ENCODE measurements at regions not wholly inside any gene's neighbourhood (a gene's known extent, or its start where the extent isn't known, plus 50 kb on each side); places are given as distances from the start of the nearest gene placed in this dataset.

DNA sequence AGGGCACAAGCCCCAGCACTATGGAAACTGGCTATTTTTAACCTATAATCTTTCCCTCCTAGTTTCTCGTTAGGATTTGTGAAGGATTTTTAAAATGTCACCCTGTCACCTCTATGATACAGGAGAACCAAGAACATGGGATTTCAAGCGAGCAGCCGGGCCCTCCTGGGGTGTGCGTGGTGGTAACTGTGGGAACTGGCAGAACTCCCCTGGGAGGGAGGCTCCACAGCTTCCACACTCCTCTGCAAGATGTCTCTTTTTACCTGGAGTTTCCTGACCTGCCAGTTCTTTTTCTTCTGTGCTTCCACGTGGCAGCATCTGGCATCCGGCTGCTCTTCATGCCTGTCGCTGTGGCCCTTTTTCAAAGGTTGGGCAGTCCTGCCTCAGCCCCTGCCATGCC, 386.3 kb upstream of the MYT1L start:
- no peak for DNase-seq (ENCODE audit: low read depth)

GRCh38 chr2:2716771-2717170, 385.7 kb upstream of the MYT1L start:
- no peak for DNase-seq (ENCODE audit: low read depth)

- DNase-seq (ENCODE audit: low read depth): no peak
Observed at GRCh38 chr2:2715036-2715818, 384.2 kb upstream of the MYT1L start.

DNA sequence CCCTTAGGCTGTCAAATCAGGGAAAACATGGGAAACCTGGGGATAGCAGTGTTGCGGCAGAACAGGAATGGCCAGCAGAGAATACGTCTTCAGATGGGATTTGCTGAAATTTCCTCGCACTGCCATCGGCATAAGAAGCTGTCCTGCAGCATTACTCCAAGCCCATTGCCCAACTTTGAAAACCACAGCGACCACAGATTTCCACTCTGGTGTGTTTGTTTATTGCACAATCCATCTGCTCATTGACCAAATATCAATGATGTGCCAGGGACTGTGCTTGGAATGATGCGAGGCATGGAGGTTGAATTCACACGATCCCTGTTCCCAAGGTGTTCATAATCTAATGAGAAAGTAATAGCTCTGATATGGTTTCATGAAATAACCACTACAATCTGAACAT, 383.3 kb upstream of the MYT1L start:
- DNase-seq (ENCODE audit: low read depth): no peak

DNA sequence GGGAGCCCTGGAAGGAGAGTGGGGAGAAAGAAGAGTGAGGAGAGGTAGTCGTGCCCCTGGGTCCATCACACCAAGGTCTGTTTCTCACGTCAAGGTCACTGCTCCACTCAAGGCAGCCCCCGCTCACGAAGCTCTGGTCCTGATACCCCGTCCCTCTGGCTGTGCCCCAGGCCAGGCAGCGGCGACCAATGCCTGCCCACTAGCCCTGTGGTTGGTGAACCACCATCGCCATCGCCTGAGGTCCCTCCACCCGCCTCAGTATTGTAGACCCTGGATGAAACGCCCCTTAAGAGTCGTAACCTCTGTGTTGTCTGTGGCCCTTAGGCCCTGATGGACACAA, 378.3 kb upstream of the MYT1L start:
- no peak for DNase-seq (ENCODE audit: low read depth)

DNA sequence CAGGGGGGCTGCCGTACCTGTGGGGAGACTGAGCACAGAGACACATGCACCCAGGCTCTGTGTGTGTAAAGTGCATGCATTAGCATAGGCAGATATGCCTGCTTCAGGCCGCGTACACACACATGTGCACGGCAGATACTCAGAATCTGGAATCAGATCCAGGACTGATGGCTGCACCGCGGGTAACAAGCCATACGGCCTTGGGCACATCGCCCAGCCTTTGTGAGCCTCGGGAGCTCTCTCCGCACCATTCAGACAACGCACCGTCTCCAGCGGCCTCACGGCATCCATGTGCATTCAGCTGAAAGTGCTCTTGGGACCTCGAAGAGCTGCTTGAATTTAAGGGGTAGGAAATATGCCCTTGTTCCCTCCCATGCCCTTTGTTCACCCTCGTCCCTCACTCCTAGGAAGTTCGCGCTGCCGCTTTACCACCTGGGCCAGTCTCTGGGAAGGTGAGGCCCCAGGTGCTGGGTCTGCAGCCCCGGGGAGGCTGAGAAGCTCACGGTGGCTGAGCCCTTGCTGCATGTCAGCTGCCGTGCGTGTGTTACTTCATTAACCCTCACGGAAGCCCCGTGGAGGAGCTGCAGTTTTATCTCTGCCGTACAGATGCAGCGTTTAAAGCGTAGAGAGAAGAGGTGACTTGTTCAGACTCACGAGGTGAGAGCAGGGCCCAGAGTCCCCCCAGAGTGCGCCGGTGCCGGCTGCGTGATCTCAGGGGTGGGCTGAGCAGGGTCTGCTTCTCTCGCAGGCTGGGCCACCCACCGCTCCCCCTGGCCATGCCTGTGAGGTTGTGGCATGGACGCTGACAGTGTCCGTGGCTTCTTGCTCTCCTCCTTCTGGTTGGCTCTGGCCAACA, 377.7 kb upstream of the MYT1L start:
- no peak for DNase-seq (ENCODE audit: low read depth)

GRCh38 chr2:2707206-2707991, 376.3 kb upstream of the MYT1L start:
- DNase-seq (ENCODE audit: low read depth): no peak

DNA sequence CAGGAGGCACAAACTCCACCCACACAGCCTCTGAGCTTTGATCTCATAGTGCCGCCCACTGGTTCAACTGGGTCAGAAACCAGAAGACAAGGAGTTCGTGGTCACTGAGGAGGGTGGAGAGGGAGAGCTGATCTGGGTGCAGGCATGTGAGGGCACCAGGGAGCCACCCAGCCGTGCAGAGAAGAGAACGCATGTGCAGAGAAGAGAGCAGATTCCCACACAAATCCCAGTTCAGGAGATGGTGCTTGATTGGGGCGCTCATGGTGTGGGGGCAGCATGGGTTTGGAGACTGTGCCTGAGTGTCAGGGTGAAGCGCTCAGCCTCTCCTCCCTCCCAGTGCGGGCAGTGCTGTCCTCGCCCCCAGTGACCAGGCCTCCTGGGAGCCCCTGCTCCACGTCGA, 375.2 kb upstream of the MYT1L start:
- DNase-seq (ENCODE audit: low read depth): no peak

DNA sequence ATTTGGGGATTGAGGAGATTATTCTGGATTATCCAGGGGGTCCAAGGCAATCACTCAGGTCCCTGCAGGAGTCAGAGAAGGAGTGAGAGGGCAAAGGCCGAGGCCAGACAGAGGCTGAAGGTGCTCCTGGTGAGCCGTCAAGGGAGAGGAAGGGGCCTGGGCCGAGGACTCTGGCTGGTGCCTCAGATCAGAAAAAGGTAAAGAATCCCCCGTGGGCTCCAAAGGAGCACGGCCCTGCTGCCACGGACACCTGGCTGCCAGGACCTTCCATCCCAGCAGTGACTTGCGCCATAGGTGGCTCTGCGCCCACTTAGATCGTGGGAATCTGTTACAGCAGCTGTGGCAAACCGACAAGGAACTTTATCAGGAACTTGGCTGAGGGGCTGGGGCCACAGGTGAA, 374.8 kb upstream of the MYT1L start:
- DNase-seq (ENCODE audit: low read depth): no peak

DNA sequence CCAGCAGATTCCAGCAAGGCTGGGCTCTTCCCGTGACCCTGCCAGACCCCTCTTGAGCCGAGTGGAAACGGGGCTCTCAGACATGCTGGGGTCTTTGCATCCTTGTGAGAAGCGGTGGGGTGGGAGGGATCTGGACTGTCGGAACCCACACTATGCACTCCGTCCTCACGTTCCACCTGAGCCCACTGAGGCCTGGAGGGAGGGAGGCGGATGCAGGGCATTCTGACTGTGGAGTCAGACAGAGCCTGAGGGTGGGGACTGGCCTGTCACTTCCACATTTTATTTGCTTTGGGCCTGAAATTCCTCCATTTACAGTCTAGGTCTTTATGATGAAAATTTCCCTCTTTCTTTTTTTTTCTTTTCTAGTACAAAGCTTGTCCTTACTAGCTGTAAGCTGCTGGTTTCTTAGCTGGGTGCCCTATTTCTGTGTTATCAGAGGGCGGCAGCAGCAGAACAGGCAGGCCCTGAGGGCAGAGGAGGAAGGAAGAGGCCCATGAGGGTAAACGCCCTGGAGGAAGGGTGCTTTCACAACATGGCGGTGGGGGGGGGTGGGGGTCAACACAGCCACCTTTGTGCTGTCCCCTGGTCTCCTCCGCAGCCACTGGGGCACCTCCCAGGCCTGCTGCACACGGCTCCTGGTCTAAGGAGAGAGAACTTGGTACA, 373.5 kb upstream of the MYT1L start:
- DNase-seq (ENCODE audit: low read depth): no peak

DNA sequence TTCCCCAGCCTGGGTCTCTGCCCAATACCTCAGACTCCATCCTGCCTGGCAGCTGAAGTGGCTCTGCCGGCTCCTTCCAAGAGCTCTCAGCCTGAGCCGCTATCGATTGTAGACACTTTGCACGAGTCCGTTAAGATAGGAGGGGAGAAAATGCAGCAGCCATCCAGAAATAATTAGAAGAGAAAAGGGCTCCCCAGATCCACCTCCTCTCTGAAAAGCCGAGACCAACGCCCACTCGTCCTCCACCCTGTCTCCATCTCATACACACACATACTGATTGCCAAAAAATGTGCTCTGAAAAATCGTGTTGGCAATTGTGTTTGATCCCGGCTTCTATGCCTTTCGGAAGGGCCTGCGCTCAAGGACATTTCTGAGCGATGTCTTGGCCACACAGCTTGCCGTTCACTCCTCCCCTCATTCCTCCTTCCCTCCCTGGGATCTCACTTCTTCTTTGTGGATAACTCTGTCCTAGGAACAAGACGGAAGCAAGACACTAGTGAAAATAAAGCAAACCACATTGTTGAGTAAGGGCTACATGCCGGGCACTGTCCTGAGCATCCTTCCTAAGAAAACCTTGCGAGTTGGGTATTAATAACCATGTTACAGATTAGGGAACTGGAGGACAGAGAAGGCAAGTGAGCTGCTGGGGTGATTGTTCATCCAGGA, 372.8 kb upstream of the MYT1L start:
- DNase-seq (ENCODE audit: low read depth): no peak

DNA sequence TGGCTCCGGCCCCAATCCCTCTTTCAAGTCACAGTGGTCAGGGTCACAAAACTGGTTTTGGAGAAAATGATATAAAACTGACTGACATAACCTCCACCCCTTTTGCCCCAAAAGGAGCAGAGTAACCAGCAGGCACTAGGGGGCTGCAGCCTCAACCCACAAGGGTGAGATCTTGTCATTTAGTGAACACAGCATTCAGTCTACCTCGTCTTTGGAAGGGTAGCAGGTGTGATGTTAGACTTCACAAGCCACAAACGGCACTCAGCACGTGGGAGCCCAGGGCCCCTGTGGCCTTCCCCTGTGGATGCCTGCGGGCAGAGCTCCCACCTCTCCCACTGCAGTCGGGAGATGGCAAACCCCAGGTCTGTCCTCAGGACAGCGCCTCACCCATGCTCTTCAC, 372.1 kb upstream of the MYT1L start:
- no peak for DNase-seq (ENCODE audit: low read depth)

GRCh38 chr2:2702385-2702784, 371.3 kb upstream of the MYT1L start:
- DNase-seq (ENCODE audit: low read depth): no peak

DNA sequence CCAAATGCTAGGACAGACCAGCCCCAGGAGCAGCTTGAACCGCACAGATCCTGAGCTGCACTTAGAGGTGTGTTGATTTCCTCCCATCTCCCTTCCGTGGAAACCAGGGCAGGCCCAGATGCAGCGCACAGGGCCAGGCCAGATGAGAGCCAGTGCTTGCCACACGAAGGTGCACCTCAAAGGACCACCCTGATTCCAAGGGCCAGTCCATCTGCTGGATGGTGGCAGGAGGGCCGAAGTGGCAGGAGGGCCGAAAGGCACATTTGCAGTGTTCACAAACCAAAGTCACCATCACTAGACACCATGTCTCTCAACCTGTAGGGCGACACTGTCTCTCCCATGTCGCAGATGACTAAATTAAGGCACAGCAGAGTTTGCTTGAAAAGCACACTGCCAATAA, 370.7 kb upstream of the MYT1L start:
- no peak for DNase-seq (ENCODE audit: low read depth)

DNA sequence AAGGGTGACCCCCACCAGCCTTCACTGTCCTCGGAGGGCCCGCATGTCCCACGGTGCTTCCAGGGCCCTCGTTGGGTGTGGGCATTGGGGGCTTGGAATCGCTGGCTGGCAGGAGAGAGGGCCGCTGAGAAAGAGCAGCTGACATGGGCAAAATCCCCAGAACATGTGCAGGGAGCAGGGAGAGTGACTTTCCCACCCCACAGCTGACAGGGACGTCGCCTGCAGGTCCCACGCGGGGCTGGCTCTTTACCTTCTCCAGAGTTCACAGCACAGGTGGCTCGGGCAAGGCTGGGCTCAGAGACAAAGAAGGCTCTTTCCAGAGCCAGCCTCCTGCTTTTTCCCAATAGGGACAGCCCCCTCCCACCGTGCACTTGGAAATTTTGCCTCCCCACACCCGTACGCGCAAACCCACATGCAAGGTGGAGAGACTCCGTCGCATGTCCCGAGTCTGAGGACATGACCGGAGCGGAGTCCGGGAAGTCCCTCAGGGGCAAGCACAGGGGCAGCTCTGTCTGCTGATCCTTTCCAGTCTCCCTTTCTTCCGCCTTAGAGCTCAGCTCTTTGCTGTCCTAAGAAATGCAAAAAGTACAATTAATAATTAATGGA, 370.2 kb upstream of the MYT1L start:
- DNase-seq (ENCODE audit: low read depth): no peak

GRCh38 chr2:2699121-2699505, 368.0 kb upstream of the MYT1L start:
- no peak for DNase-seq (ENCODE audit: low read depth)

DNA sequence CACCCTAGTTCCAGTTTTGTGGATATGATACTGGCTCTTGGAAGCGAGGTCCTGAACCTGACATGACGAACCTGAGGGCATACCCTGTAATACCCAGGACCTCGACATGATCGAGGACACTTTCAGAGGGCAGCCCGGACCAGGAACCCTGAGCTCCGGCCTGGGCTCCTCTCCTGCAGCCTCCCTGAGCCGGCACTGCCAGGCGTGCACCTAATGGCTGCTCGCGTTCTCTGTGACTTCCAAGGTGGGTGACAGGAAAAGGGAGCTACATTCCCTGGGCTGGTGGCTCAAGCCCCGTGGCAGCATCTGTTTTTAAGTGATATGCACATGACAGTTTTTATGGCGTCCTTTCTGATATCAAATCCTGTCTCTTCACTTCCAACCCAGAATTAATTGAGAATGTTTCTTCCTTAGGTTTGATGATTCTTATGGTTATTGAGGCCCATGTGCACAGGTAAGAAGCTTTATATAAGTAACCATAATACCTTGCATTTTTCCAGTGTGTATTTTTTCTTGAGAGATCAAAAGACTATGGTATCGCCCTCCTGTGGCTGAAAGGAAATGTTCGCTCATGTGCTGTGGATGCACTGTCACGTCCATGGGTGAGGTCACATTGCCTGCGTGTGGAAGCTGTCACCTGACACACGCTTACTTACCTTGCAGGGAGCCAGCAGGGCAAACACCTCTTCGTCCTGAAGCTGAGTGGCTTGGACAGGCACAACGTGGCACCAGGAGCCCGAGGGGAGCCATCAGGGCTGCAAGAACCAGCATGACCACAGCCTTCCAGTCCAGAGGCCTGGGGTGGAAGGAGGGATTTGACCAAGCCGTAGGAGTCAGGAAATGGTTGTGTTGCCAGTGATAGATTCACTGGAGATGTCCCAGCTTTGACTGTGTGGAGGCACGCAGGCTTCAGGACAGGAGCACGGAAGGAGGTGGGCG, 367.4 kb upstream of the MYT1L start:
- no peak for DNase-seq (ENCODE audit: low read depth)

GRCh38 chr2:2696733-2697455, 365.8 kb upstream of the MYT1L start:
- no peak for DNase-seq (ENCODE audit: low read depth)

GRCh38 chr2:2696325-2696724, 365.2 kb upstream of the MYT1L start:
- no peak for DNase-seq (ENCODE audit: low read depth)

GRCh38 chr2:2694746-2695145, 363.7 kb upstream of the MYT1L start:
- DNase-seq (ENCODE audit: low read depth): no peak
